Sigmoid colon (tissue), 6 donors: ENCODE measurements at regions not wholly inside any gene's neighbourhood (a gene's known extent, or its start where the extent isn't known, plus 50 kb on each side); places are given as distances from the start of the nearest gene placed in this dataset.

Source experiments
- DNase-seq: peaks from one replicate; pipeline ENCODE4 v3.0.0-alpha.2; 2019
- H3K27ac ChIP-seq, 4 donors: fragments of 200-600 bp; sonication (generic); one replicate each; pipeline ENCODE4 v1.5.1; 2016 to 2019; ENCODE audit warnings: mild to moderate bottlenecking in 1 of 4
- H3K27me3 ChIP-seq, 3 donors: fragments of 200-600 bp; sonication (generic); one replicate each; pipeline ENCODE4 v1.5.1; 2019; ENCODE audit warnings: mild to moderate bottlenecking in 1 of 3
- H3K36me3 ChIP-seq, 4 donors: fragments of 200-600 bp; sonication (generic); one replicate each; pipeline ENCODE4 v1.5.1; 2016 to 2019
- H3K4me1 ChIP-seq, 4 donors: fragments of 200-600 bp; sonication (generic); one replicate each; pipeline ENCODE4 v1.5.1; 2017 to 2019
- H3K4me3 ChIP-seq, 4 donors: fragments of 200-600 bp; sonication (generic); one replicate each; pipeline ENCODE4 v1.5.1; 2017 to 2019; ENCODE audit warnings: mild to moderate bottlenecking in 2 of 4, moderate library complexity in 1 of 4
- H3K9me3 ChIP-seq, 4 donors: fragments of 200-600 bp in 3 of 4; sonication (generic) in 3 of 4; one replicate each; pipeline versions ENCODE4 v1.5.1 to v1.6.1; 2013 to 2019
- EP300 ChIP-seq, 4 donors: sonication (generic); formaldehyde crosslinking; IDR thresholded peaks; one replicate each; pipeline ENCODE4 v1.6.1; 2017; ENCODE audit warnings: antibody characterized with exemption in 4 of 4
- POLR2A ChIP-seq, 2 donors: fragments of 450-650 bp; IDR thresholded peaks; one replicate each; pipeline ENCODE4 v1.6.1; 2016; ENCODE audit warnings: antibody characterized with exemption in 2 of 2, mild to moderate bottlenecking in 2 of 2, moderate library complexity in 2 of 2
- POLR2AphosphoS5 ChIP-seq, 4 donors: sonication (generic); formaldehyde crosslinking; IDR thresholded peaks; one replicate each; pipeline ENCODE4 v1.6.1; 2017; ENCODE audit warnings: antibody characterized with exemption in 4 of 4
- WGBS, 2 donors: extraction: QIAGEN DNeasy Blood & Tissue Kit; methylation state at CpG; one replicate each; pipeline ENCODE4 v1.1.7; 2013; 5-methylcytosine and 5-hydroxymethylcytosine counted together
- intact Hi-C: fragments of 100-400 bp; cut with DNase I; formaldehyde crosslinking; loops from one replicate; pipeline ENCODE4 v1.15.1; 2023
- TF ChIP-seq, protein P1 (sequence below), 4 experiments: fragments of 450-650 bp in 3 of 4; fragments of 200-600 bp in 1 of 4; IDR thresholded peaks; one replicate each; pipeline ENCODE4 v1.5.1; 2016 to 2019; ENCODE audit warnings: antibody characterized with exemption in 4 of 4, mild to moderate bottlenecking in 3 of 4, moderate library complexity in 2 of 4
- donor health status: healthy with polysubstance abuse.
- donor health status: healthy.

- DNase-seq, result no peak
- Histone ChIP-seq H3K36me3 (no peaks in the 10 kb centered on the region), H3K4me1 (peaks cover 0 to 50% (median 39%) of the 10 kb centered on the region in 4 donors), H3K27ac (peak overlapping the region; percentile 68 to 82 (median 73)), H3K27me3 (no peaks in the 10 kb centered on the region), H3K9me3 (no peaks in the 10 kb centered on the region), H3K4me3 (no peak overlapping the region)
- WGBS, 2 donors, result 49 to 72% methylated on average over 7 of the region's 7 CpGs
- no peak for TF ChIP-seq POLR2A (IDR thresholded peaks at IDR 0.05)
- no peak for TF ChIP-seq POLR2AphosphoS5 (IDR thresholded peaks at IDR 0.05)
- TF ChIP-seq, protein P1, sequence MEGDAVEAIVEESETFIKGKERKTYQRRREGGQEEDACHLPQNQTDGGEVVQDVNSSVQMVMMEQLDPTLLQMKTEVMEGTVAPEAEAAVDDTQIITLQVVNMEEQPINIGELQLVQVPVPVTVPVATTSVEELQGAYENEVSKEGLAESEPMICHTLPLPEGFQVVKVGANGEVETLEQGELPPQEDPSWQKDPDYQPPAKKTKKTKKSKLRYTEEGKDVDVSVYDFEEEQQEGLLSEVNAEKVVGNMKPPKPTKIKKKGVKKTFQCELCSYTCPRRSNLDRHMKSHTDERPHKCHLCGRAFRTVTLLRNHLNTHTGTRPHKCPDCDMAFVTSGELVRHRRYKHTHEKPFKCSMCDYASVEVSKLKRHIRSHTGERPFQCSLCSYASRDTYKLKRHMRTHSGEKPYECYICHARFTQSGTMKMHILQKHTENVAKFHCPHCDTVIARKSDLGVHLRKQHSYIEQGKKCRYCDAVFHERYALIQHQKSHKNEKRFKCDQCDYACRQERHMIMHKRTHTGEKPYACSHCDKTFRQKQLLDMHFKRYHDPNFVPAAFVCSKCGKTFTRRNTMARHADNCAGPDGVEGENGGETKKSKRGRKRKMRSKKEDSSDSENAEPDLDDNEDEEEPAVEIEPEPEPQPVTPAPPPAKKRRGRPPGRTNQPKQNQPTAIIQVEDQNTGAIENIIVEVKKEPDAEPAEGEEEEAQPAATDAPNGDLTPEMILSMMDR (IDR thresholded peaks at IDR 0.05), result no peak
- no peak for TF ChIP-seq EP300 (IDR thresholded peaks at IDR 0.05)
- intact Hi-C loops, result loop anchor here (5.0 kb wide), 1 partner anchor 75 kb away; no protein-coding TSS in a partner anchor
These were observed 266.4 kb upstream of the FN1 start for GRCh38 chr2:215702116-215702902.

- WGBS, 2 donors, result 73 to 91% methylated on average over 2 of the region's 2 CpGs
- Histone ChIP-seq H3K27me3 (no peaks in the 10 kb centered on the region), H3K4me1 (peaks cover 0 to 39% (median 23%) of the 10 kb centered on the region in 4 donors), H3K27ac (peak overlapping the region; percentile 68 to 82 (median 73)), H3K9me3 (no peaks in the 10 kb centered on the region), H3K36me3 (no peaks in the 10 kb centered on the region), H3K4me3 (no peak overlapping the region)
- no peak for DNase-seq
- intact Hi-C loops, result loop anchor here (2.0 to 5.0 kb wide), 2 partner anchors 19 to 73 kb away; no protein-coding TSS in a partner anchor
- TF ChIP-seq EP300 (IDR thresholded peaks at IDR 0.05) (no peak), POLR2A (IDR thresholded peaks at IDR 0.05) (no peak), POLR2AphosphoS5 (IDR thresholded peaks at IDR 0.05) (no peak)
- TF ChIP-seq, protein P1 (IDR thresholded peaks at IDR 0.05), result no peak
These were observed 264.1 kb upstream of the FN1 start for GRCh38 chr2:215699700-215700538.

DNA sequence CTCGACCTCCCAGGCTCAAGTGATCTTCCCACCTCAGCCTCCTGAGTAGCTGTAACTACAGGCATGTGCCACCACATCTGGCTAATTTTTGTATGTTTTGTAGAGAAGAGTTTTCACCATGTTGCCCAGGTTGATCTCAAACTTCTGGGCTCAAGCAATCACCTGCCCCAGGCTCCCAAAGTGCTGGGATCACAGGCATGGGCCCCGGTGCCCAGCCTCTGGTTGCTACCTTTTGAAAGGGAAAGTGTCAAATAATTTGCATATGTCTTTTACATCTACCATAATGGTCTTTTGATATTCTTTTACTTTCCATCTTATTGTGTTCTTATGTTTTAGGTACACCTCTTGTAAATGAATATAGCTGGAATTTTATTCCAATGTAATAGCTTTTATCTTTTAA is 263.1 kb upstream of the FN1 start:
- 86 to 95% methylated on average over 2 of the region's 2 CpGs for WGBS, 2 donors
- intact Hi-C loops, result no loop called here
- no peaks in the 10 kb centered on the region for H3K27me3 ChIP-seq
- H3K4me3 ChIP-seq, result no peak overlapping the region
- peaks cover 0 to 43% (median 23%) of the 10 kb centered on the region in 4 donors for H3K4me1 ChIP-seq
- H3K36me3 ChIP-seq, result no peaks in the 10 kb centered on the region
- no peaks in the 10 kb centered on the region for H3K9me3 ChIP-seq
- no peak for DNase-seq
- TF ChIP-seq POLR2A (IDR thresholded peaks at IDR 0.05), result no peak
- TF ChIP-seq, protein P1 (IDR thresholded peaks at IDR 0.05), result no peak
- no peak for TF ChIP-seq POLR2AphosphoS5 (IDR thresholded peaks at IDR 0.05)
- no peak for TF ChIP-seq EP300 (IDR thresholded peaks at IDR 0.05)
- H3K27ac ChIP-seq, result peak overlapping the region in 3 of 4 donors; percentile 68 to 82 (median 77)

- H3K9me3 ChIP-seq, result no peaks in the 10 kb centered on the region
- TF ChIP-seq POLR2A (IDR thresholded peaks at IDR 0.05), result no peak
- TF ChIP-seq, protein P1 (IDR thresholded peaks at IDR 0.05), result no peak
- peak in 3 of 4 donors; percentile 12 to 56 (median 39) for TF ChIP-seq POLR2AphosphoS5 (IDR thresholded peaks at IDR 0.05)
- peaks cover 0 to 48% (median 28%) of the 10 kb centered on the region in 4 donors for H3K4me1 ChIP-seq
- intact Hi-C loops, result no loop called here
- H3K36me3 ChIP-seq, result no peaks in the 10 kb centered on the region
- peak overlapping the region in 3 of 4 donors; percentile 68 to 82 (median 77) for H3K27ac ChIP-seq
- H3K4me3 ChIP-seq, result no peak overlapping the region
- DNase-seq, result no peak
- H3K27me3 ChIP-seq, result no peaks in the 10 kb centered on the region
- 84 to 90% methylated on average over 2 of the region's 2 CpGs for WGBS, 2 donors
These were observed 262.7 kb upstream of the FN1 start for GRCh38 chr2:215698566-215698965.
